ENCODE measurements at regions not wholly inside any gene's neighbourhood (a gene's known extent, or its start where the extent isn't known, plus 50 kb on each side); places are given as distances from the start of the nearest gene placed in this dataset.

GRCh38 chr5:1952021-1952420 is 69.3 kb upstream of the IRX4 start:
- Mint-ChIP-seq H3K27ac (no peak overlapping the region), H3K4me1 (peaks cover 3% of the 10 kb centered on the region), H3K36me3 (ENCODE audit: low read depth) (peaks cover 1% of the 10 kb centered on the region), H3K27me3 (peaks cover 69% of the 10 kb centered on the region), H3K4me3 (no peak overlapping the region)
- ATAC-seq = no peak
- DNase-seq = no peak
- no peaks in the 10 kb centered on the region for H3K9me3 ChIP-seq (ENCODE audit: control insufficient read depth, low read length, poor library complexity, severe bottlenecking)

GRCh38 chr5:1951165-1951816 is 68.6 kb upstream of the IRX4 start:
- no peak overlapping the region for H3K4me3 Mint-ChIP-seq
- no peak for ATAC-seq

GRCh38 chr5:1950708-1951103 is 68.0 kb upstream of the IRX4 start:
- DNase-seq (no peak), ATAC-seq (no peak)
- Mint-ChIP-seq H3K36me3 (ENCODE audit: low read depth) (peaks cover 3% of the 10 kb centered on the region), H3K27me3 (peaks cover 75% of the 10 kb centered on the region), H3K27ac (no peak overlapping the region), H3K4me3 (no peak overlapping the region), H3K4me1 (peaks cover 3% of the 10 kb centered on the region)
- H3K9me3 ChIP-seq (ENCODE audit: control insufficient read depth, low read length, poor library complexity, severe bottlenecking) = no peaks in the 10 kb centered on the region

More at GRCh38 chr5:1951165-1951816, 68.6 kb upstream of the IRX4 start:
- DNase-seq = no peak
- H3K36me3 Mint-ChIP-seq (ENCODE audit: low read depth) = peaks cover 3% of the 10 kb centered on the region
- peaks cover 3% of the 10 kb centered on the region for H3K4me1 Mint-ChIP-seq
- H3K9me3 ChIP-seq (ENCODE audit: control insufficient read depth, low read length, poor library complexity, severe bottlenecking) = no peaks in the 10 kb centered on the region
- no peak overlapping the region for H3K27ac Mint-ChIP-seq
- H3K27me3 Mint-ChIP-seq = peaks cover 71% of the 10 kb centered on the region

- H3K27me3 Mint-ChIP-seq = peaks cover 71% of the 10 kb centered on the region
- H3K27ac Mint-ChIP-seq = no peak overlapping the region
- ATAC-seq (no peak), DNase-seq (no peak)
- no peaks in the 10 kb centered on the region for H3K9me3 ChIP-seq (ENCODE audit: control insufficient read depth, low read length, poor library complexity, severe bottlenecking)
- H3K4me1 Mint-ChIP-seq = no peaks in the 10 kb centered on the region
- H3K36me3 Mint-ChIP-seq (ENCODE audit: low read depth) = peaks cover 3% of the 10 kb centered on the region
- no peak overlapping the region for H3K4me3 Mint-ChIP-seq
Observed at GRCh38 chr5:1950096-1950707, 67.5 kb upstream of the IRX4 start.

- Mint-ChIP-seq H3K4me1 (no peaks in the 10 kb centered on the region), H3K36me3 (ENCODE audit: low read depth) (peaks cover 3% of the 10 kb centered on the region), H3K4me3 (no peak overlapping the region), H3K27ac (no peak overlapping the region), H3K27me3 (peaks cover 68% of the 10 kb centered on the region)
- DNase-seq (no peak), ATAC-seq (no peak)
- no peaks in the 10 kb centered on the region for H3K9me3 ChIP-seq (ENCODE audit: control insufficient read depth, low read length, poor library complexity, severe bottlenecking)
Observed at GRCh38 chr5:1949253-1949652, 66.5 kb upstream of the IRX4 start.

- no peak for ATAC-seq
- no peaks in the 10 kb centered on the region for H3K4me1 Mint-ChIP-seq
- DNase-seq = no peak
- H3K27ac Mint-ChIP-seq = no peak overlapping the region
- H3K27me3 Mint-ChIP-seq = peaks cover 70% of the 10 kb centered on the region
- peaks cover 3% of the 10 kb centered on the region for H3K36me3 Mint-ChIP-seq (ENCODE audit: low read depth)
- H3K9me3 ChIP-seq (ENCODE audit: control insufficient read depth, low read length, poor library complexity, severe bottlenecking) = no peaks in the 10 kb centered on the region
- H3K4me3 Mint-ChIP-seq = no peak overlapping the region
Observed at GRCh38 chr5:1948663-1949191, 66.0 kb upstream of the IRX4 start.

GRCh38 chr5:1948111-1948510 is 65.4 kb upstream of the IRX4 start:
- no peaks in the 10 kb centered on the region for H3K4me1 Mint-ChIP-seq
- peaks cover 69% of the 10 kb centered on the region for H3K27me3 Mint-ChIP-seq
- DNase-seq (no peak), ATAC-seq (no peak)
- no peaks in the 10 kb centered on the region for H3K9me3 ChIP-seq (ENCODE audit: control insufficient read depth, low read length, poor library complexity, severe bottlenecking)
- H3K36me3 Mint-ChIP-seq (ENCODE audit: low read depth) = peaks cover 3% of the 10 kb centered on the region
- H3K27ac Mint-ChIP-seq = no peak overlapping the region
- H3K4me3 Mint-ChIP-seq = no peak overlapping the region

GRCh38 chr5:1946776-1947175 is 64.1 kb upstream of the IRX4 start:
- ATAC-seq = no peak
- Mint-ChIP-seq H3K4me3 (no peak overlapping the region), H3K27ac (no peak overlapping the region), H3K36me3 (ENCODE audit: low read depth) (peaks cover 3% of the 10 kb centered on the region), H3K27me3 (peaks cover 59% of the 10 kb centered on the region), H3K4me1 (no peaks in the 10 kb centered on the region)
- DNase-seq = no peak
- H3K9me3 ChIP-seq (ENCODE audit: control insufficient read depth, low read length, poor library complexity, severe bottlenecking) = no peaks in the 10 kb centered on the region

GRCh38 chr5:1946122-1946677 is 63.5 kb upstream of the IRX4 start:
- peaks cover 3% of the 10 kb centered on the region for H3K36me3 Mint-ChIP-seq (ENCODE audit: low read depth)
- ATAC-seq (no peak), DNase-seq (no peak)
- no peak overlapping the region for H3K27ac Mint-ChIP-seq
- peaks cover 58% of the 10 kb centered on the region for H3K27me3 Mint-ChIP-seq
- no peaks in the 10 kb centered on the region for H3K4me1 Mint-ChIP-seq
- H3K4me3 Mint-ChIP-seq = no peak overlapping the region
- H3K9me3 ChIP-seq (ENCODE audit: control insufficient read depth, low read length, poor library complexity, severe bottlenecking) = no peaks in the 10 kb centered on the region

GRCh38 chr5:1945606-1946005 is 62.9 kb upstream of the IRX4 start:
- peaks cover 52% of the 10 kb centered on the region for H3K27me3 Mint-ChIP-seq
- H3K4me3 Mint-ChIP-seq = no peak overlapping the region
- no peaks in the 10 kb centered on the region for H3K9me3 ChIP-seq (ENCODE audit: control insufficient read depth, low read length, poor library complexity, severe bottlenecking)
- no peaks in the 10 kb centered on the region for H3K4me1 Mint-ChIP-seq
- DNase-seq (no peak), ATAC-seq (no peak)
- H3K27ac Mint-ChIP-seq = no peak overlapping the region
- peaks cover 3% of the 10 kb centered on the region for H3K36me3 Mint-ChIP-seq (ENCODE audit: low read depth)

- DNase-seq (no peak), ATAC-seq (no peak)
- Mint-ChIP-seq H3K27ac (no peak overlapping the region), H3K27me3 (peaks cover 50% of the 10 kb centered on the region), H3K4me3 (no peak overlapping the region), H3K4me1 (no peaks in the 10 kb centered on the region), H3K36me3 (ENCODE audit: low read depth) (peaks cover 3% of the 10 kb centered on the region)
- H3K9me3 ChIP-seq (ENCODE audit: control insufficient read depth, low read length, poor library complexity, severe bottlenecking) = no peaks in the 10 kb centered on the region
Observed at GRCh38 chr5:1944408-1944807, 61.7 kb upstream of the IRX4 start.

- no peaks in the 10 kb centered on the region for H3K9me3 ChIP-seq (ENCODE audit: control insufficient read depth, low read length, poor library complexity, severe bottlenecking)
- ATAC-seq = no peak
- Mint-ChIP-seq H3K36me3 (ENCODE audit: low read depth) (peaks cover 3% of the 10 kb centered on the region), H3K4me3 (no peak overlapping the region), H3K4me1 (no peaks in the 10 kb centered on the region), H3K27me3 (peaks cover 52% of the 10 kb centered on the region), H3K27ac (no peak overlapping the region)
- DNase-seq = no peak
Observed at GRCh38 chr5:1943481-1943880, 60.8 kb upstream of the IRX4 start.

GRCh38 chr5:1942630-1943029 is 59.9 kb upstream of the IRX4 start:
- no peak for ATAC-seq
- no peak overlapping the region for H3K27ac Mint-ChIP-seq

GRCh38 chr5:1942158-1942557 is 59.4 kb upstream of the IRX4 start:
- DNase-seq = no peak
- Mint-ChIP-seq H3K27me3 (peaks cover 55% of the 10 kb centered on the region), H3K36me3 (ENCODE audit: low read depth) (peaks cover 3% of the 10 kb centered on the region), H3K4me3 (no peak overlapping the region), H3K27ac (no peak overlapping the region), H3K4me1 (no peaks in the 10 kb centered on the region)
- H3K9me3 ChIP-seq (ENCODE audit: control insufficient read depth, low read length, poor library complexity, severe bottlenecking) = no peaks in the 10 kb centered on the region
- no peak for ATAC-seq

More at GRCh38 chr5:1942630-1943029, 59.9 kb upstream of the IRX4 start:
- DNase-seq = no peak
- Mint-ChIP-seq H3K27me3 (peaks cover 53% of the 10 kb centered on the region), H3K4me1 (no peaks in the 10 kb centered on the region), H3K4me3 (no peak overlapping the region), H3K36me3 (ENCODE audit: low read depth) (peaks cover 3% of the 10 kb centered on the region)
- no peaks in the 10 kb centered on the region for H3K9me3 ChIP-seq (ENCODE audit: control insufficient read depth, low read length, poor library complexity, severe bottlenecking)

Data from T-helper 17 cell (primary cell).